GM18861 (cell line): ENCODE measurements at regions not wholly inside any gene's neighbourhood (a gene's known extent, or its start where the extent isn't known, plus 50 kb on each side); places are given as distances from the start of the nearest gene placed in this dataset.

Experiments
- ATAC-seq: cut with Tn5 transposase; IDR thresholded peaks from one replicate; pipeline ENCODE4 v1.9.1; 2021; ENCODE audit not compliant: unreplicated experiment

DNA sequence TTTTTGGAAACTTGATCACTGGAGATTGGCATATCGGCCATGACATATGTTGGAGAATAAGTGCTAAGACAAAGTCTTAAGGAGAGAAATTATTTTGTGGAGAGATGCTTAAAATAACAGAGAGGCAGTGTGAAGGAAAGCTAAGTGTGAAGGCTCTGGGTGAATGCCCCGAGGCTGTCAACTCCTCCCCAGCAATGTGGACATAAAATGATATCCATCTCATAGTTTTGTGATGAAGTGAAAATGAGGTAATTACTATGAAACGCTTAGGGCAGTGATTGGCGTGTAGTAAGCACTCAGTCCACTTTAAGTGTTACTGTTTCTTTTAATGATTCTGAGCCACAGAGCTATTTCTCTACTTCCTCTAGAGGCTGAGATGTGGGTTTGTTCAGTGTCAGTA lies 195.8 kb upstream of the KLF12 start:
- no peak for ATAC-seq

DNA sequence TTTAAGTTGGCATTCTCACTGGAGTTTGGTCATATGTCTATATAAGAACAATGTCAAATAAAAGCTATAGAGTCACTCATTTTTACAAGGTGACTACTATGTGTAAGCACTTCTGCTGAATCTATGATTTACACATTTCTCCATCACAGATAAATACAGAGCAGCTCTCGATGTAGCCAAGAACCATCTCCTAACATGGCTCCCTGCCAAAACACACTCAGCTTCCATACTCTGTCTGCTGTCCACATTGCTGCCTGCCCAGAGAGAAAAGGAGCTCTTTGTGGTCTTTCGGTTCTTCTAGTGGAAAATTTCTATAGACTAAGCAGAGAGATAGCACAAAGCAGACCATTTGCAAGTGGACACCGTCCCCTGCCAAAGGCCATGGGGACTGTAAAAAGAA lies 190.9 kb upstream of the KLF12 start:
- no peak for ATAC-seq

GRCh38 chr13:74324338-74324737 lies 190.1 kb upstream of the KLF12 start:
- no peak for ATAC-seq

DNA sequence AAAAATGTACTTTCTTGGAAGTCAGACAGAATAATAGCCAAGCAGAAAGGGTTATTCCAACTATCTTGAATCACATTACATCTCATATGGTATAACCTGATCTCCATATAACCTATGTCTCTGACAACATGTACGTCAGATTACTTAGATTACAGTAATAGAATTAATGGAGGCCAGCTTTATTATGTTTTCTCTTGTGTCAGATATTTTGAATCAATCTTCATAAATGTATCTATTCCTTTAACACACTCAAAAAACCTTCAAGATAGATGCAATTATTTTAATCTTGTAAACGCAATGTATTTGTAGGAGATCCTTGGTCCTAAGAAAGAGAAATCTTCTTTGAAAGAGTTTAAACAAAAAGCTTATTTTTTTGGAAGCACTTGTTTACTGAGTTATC lies 188.4 kb upstream of the KLF12 start:
- ATAC-seq = no peak

DNA sequence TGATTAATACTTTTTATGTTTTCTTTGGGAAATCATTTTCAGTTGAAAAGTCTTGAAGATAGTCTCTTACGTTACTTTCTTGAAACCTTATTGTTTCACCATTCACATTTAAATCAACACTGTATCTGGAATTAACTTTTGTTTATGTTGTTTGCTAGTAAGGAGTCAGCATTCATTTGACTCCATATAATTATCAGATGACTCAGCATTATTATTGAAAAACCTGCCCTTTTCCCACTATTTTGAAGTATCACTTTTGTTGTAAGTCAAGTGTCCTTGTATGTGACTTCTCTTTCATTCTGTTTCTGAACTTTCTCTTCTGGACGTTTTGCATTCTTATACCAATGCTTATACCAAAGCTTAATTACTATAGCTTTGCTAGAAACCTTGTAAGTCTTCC lies 186.1 kb upstream of the KLF12 start:
- ATAC-seq = no peak

DNA sequence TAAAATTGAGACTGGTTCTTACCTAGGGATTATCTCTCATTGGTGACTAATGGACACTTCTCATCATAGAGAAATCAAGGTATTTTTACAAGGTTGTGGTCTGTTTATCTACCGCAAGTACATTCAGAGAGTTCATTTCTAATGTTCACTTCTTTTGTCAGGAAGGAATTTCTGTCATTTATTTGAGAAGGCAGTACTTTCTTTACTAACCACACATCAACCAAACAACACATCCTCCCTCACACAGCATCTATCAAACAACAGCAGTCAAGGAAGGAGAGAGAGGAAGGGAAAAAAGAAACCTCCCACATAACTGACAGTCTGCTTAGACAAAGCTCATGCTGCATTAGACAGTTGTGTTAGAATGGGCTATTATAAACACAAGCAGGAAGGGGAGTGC lies 182.3 kb upstream of the KLF12 start:
- ATAC-seq = no peak

DNA sequence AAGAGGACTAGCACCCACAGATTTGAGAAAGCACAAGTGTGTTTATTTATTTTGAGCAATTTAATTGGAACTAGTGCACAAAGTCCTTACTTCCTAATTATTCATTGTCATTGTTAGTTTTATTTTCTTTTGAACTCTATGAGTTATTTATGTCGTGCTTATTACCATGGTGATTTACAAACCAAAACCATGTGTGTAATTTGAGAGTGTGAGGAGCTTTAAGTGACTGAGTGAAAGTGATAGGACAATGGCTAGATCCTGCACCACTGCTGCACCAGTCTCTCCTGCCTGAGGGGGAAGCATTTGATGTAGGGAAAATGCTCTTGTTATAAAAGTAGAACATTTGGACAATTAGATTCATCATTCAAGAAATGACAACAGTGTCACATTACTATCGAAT lies 172.3 kb upstream of the KLF12 start:
- no peak for ATAC-seq

GRCh38 chr13:74305876-74306275 lies 171.7 kb upstream of the KLF12 start:
- no peak for ATAC-seq

DNA sequence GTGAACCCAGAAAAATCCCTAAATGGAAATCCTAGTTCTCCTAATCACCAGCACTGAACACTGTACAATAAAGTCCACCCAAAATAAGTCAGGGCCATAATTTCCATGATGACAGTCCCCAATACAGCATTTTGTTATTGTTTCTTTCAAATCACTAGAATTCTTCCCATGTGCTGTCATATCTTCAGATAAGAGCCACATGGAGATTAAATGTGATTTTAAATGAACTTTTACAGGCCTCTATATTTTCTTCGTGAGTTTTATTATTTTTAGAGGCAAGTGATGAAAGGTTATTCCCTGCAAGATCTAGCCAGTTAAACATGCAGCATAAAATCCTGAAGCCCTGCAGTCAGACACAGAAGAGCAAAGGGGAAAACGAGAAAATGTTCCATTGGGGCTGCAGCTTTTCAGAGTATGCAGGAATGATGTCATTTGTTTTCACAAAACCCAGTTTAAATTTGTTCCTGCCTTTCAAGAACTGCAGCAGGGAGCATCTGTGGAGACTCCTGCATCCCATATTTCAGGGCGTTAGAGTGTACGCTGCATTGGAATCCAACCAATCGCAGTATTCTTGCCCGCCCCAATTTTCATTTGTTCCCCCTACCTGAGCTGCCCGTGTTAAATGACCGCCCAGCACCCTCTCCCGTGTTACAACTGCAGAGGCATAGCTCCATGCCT lies 167.2 kb upstream of the KLF12 start:
- no peak for ATAC-seq

GRCh38 chr13:74300162-74300561 lies 166.0 kb upstream of the KLF12 start:
- ATAC-seq = no peak

DNA sequence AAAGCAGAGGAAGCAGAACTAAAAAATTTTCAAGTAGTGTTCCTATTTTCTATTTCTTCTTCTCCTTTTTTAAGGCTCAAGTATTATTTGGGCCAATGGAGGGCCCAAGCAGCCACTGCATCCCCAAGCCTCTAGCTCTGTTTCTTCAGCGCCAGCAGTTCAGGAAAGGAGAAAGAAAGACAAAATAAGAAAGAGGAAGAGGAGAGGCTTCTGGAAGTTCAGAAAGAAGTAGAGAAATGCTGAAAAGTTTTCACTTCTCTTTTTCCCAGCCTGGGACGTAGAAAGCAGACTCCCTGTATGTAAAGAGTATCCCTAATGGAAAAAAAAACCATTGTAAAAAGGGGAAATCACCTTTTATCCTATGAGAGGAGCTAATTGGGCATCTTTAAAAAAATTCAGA lies 165.5 kb upstream of the KLF12 start:
- no peak for ATAC-seq

DNA sequence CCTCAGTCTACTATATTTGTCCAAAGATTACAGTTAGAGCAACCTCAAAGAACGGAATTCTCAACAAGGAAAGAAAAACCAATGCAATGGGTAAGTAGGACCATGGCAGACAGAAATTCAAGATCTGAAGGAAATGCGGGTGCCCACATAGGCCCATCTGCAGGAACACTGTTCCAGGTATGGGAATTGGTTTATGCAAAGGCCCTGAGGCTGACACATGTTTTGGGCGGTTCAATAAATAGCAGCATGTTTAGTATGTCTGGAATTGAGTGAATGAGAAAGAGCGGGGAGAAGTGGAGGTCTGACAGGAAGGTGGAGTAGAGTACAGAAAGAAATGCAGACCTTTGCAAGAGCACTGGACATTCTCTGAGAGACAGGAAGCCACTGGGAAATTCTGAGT lies 164.7 kb upstream of the KLF12 start:
- no peak for ATAC-seq

DNA sequence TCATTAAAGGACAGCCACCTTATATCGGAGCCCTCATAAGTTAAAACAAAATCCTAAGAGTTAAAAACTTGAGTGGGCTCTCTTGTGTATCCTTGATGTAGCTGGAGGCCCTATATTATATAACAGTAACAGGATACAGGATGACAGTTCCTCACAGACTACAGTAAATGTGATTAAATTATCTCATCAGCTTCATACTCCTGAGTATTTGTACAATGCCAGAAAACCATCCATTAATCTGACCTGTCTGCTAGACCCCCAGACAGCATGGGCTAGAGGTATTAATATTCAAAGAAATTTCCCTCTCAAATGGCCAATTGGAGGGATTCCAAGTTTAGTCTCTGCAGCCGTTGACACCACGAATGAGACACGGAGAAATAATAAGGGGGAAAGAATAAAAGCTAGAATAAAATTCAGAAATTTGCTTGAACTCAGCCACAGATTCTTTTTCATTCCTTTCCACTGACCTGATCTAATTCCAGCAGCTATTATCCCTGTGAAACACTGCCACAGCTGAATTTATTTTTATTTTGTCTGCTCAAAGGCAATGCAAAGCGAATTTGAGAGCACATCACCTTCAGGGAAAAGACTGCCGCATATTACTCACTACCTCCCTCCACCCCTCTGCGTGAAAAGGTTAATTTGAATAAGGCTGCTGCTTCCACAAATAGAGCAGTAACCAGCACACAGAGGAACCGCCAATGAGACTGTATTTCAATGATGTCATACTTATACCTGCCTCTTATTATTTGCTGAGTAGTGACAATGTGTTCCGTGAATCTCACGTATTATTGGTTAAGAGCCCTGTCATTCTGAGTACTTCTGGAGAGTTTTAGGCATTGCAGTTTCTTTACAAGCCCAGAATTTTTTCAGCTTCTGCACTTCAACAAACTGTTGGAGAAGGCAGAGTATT lies 155.9 kb upstream of the KLF12 start:
- peak; percentile 67 for ATAC-seq

- no peak for ATAC-seq
Measured at GRCh38 chr13:74289107-74289506, 154.9 kb upstream of the KLF12 start.

DNA sequence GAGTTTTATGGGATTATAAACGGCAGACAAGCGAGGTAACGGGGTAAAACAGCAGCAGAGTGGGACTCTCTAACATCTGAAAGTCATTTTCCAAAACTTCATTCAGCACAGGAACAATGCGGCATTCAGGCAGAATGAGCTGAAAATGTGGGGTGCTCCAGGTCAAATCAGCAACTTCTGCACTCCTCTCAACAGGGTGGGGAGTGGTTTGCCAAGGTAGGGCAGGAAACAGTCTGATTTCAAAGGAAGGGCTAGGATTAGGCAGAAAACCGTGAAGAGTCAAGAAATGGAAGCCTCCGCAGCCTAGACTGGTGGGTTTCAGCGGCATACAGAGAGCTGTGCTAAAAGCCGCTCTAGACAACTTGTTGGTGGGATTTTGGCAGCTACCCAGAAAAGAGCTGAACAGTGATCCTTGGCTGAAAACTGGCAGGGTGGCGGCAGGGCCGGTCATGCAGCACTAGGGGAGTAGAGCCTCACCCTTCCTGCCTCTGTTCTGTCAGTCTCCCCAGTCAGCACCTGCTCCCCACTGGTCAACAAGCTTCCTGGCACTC lies 154.2 kb upstream of the KLF12 start:
- ATAC-seq = no peak

GRCh38 chr13:74287724-74288169 lies 153.5 kb upstream of the KLF12 start:
- ATAC-seq = peak; percentile 31

GRCh38 chr13:74280795-74281490 lies 146.7 kb upstream of the KLF12 start:
- ATAC-seq = no peak

DNA sequence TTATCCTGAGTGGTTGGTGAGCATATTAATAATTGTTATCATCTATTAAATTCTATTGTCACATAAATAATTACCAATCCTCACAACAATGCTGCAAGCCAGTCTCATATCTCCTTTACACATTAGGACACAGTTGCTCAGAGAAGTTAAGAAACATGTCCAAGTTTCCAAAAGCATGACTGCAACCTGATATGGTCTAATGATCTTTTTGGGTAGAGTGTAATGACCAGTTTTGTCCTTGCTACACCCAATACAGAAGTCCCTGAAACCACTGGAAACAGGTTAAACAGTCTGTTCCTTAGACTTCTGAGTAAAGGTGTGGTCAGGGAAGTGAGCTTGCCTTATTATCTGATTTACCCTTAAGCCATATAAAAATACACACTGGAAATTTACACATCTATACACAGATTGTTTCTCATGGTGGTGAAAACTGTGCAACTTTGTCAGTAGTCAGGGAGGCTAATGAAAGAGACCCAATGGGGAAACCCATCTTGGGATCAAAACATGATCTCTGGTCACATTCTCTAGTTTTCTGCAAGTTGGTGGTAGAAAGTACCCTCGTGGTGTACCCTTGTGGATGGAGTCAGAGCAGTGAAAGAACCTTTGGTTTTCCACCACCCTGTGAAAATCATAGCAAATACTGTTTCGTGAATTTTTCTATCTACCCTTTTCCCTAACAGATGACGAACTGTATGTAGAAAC lies 146.0 kb upstream of the KLF12 start:
- no peak for ATAC-seq

- no peak for ATAC-seq
Measured at GRCh38 chr13:74278901-74279300, 144.7 kb upstream of the KLF12 start.

DNA sequence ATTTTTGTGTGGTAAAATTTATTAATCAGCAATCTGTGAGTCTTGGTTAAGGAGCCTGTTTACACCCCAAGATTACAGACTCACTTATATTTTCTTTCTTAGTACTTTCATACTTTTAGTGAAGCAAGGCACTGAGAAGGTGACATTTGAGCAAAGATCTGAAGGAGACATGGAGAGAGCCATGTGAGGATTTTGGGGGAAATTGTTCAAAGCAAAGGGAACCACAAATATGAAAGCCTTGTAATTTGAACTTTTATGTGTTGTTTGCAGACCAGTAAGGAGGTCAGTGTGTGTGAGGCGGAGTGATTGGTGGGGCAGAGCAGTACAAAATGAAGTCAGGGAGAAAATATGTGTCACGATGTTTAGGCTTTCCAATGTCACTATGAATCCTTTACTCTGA lies 140.7 kb upstream of the KLF12 start:
- no peak for ATAC-seq

- ATAC-seq = no peak
Measured at GRCh38 chr13:74273581-74273980, 139.4 kb upstream of the KLF12 start.
